Nephron (organoid): ENCODE measurements at regions not wholly inside any gene's neighbourhood (a gene's known extent, or its start where the extent isn't known, plus 50 kb on each side); places are given as distances from the start of the nearest gene placed in this dataset.
"Not testable (repeated sequence)": the region's sequence is repeated elsewhere in the genome, so short reads cannot be mapped to it uniquely, and the experiment has no call there.

Experiments
- H3K27ac Mint-ChIP-seq, 3 experiments: 2 replicates each; pipeline ENCODE4 v1.8.0; 2020; ENCODE audit warnings: mixed read lengths in 3 of 3, mild to moderate bottlenecking in 2 of 3, moderate library complexity in 1 of 3
- H3K27me3 Mint-ChIP-seq: 2 replicates; pipeline ENCODE4 v1.8.0; 2021; ENCODE audit warnings: low read depth, mild to moderate bottlenecking, moderate library complexity, mixed read lengths
- H3K36me3 Mint-ChIP-seq: 2 replicates; pipeline ENCODE4 v1.8.0; 2020; ENCODE audit warnings: low read depth, mixed read lengths
- H3K4me1 Mint-ChIP-seq: 2 replicates; pipeline ENCODE4 v1.8.0; 2020; ENCODE audit warnings: mixed read lengths
- H3K4me3 Mint-ChIP-seq, 3 experiments: 2 replicates each; pipeline ENCODE4 v1.8.0; 2020; ENCODE audit warnings: mild to moderate bottlenecking in 3 of 3, mixed read lengths in 3 of 3, moderate library complexity in 2 of 3
- H3K9me3 Mint-ChIP-seq: 2 replicates; pipeline ENCODE4 v1.8.0; 2020; ENCODE audit warnings: mixed read lengths
- CTCF ChIP-seq, 3 experiments: fragments of 200-600 bp; sonication (generic); IDR thresholded peaks; one replicate each; pipeline ENCODE4 v1.5.0; 2021; ENCODE audit warnings: antibody characterized with exemption in 3 of 3; ENCODE audit not compliant: unreplicated experiment in 3 of 3

- Mint-ChIP-seq H3K4me3 (no peak overlapping the region), H3K27me3 (no peaks in the 10 kb centered on the region), H3K36me3 (no peaks in the 10 kb centered on the region), H3K9me3 (peaks cover 9% of the 10 kb centered on the region), H3K27ac (no peak overlapping the region), H3K4me1 (no peaks in the 10 kb centered on the region)
- TF ChIP-seq CTCF (IDR thresholded peaks at IDR 0.05; ENCODE audit: unreplicated experiment in 3 of 3) = no peak
Observed at GRCh38 chr6:94785514-94785913, 791.8 kb upstream of the MANEA start.

GRCh38 chr6:94785081-94785480 lies 792.3 kb upstream of the MANEA start:
- H3K9me3 Mint-ChIP-seq, H3K36me3 Mint-ChIP-seq, H3K4me1 Mint-ChIP-seq, H3K27me3 Mint-ChIP-seq, H3K4me3 Mint-ChIP-seq, H3K27ac Mint-ChIP-seq: not testable (repeated sequence)

- Mint-ChIP-seq H3K27me3 (no peaks in the 10 kb centered on the region), H3K27ac (no peak overlapping the region), H3K36me3 (no peaks in the 10 kb centered on the region), H3K4me3 (no peak overlapping the region), H3K4me1 (peaks cover 5% of the 10 kb centered on the region), H3K9me3 (no peaks in the 10 kb centered on the region)
- no peak for TF ChIP-seq CTCF (IDR thresholded peaks at IDR 0.05; ENCODE audit: unreplicated experiment in 3 of 3)
Observed at GRCh38 chr6:94769197-94769596, 808.1 kb upstream of the MANEA start.

GRCh38 chr6:94751641-94752329 lies 825.5 kb upstream of the MANEA start:
- H3K4me1 Mint-ChIP-seq = no peaks in the 10 kb centered on the region
- no peak for TF ChIP-seq CTCF (IDR thresholded peaks at IDR 0.05; ENCODE audit: unreplicated experiment in 3 of 3)
- H3K27me3 Mint-ChIP-seq = no peaks in the 10 kb centered on the region
- H3K27ac Mint-ChIP-seq = no peak overlapping the region
- H3K9me3 Mint-ChIP-seq = no peaks in the 10 kb centered on the region
- H3K4me3 Mint-ChIP-seq = no peak overlapping the region
- no peaks in the 10 kb centered on the region for H3K36me3 Mint-ChIP-seq

GRCh38 chr6:94736236-94736635 lies 841.1 kb upstream of the MANEA start:
- Mint-ChIP-seq H3K27ac (no peak overlapping the region), H3K9me3 (no peaks in the 10 kb centered on the region), H3K4me3 (no peak overlapping the region), H3K4me1 (no peaks in the 10 kb centered on the region), H3K36me3 (no peaks in the 10 kb centered on the region), H3K27me3 (no peaks in the 10 kb centered on the region)
- no peak for TF ChIP-seq CTCF (IDR thresholded peaks at IDR 0.05; ENCODE audit: unreplicated experiment in 3 of 3)

GRCh38 chr6:94735270-94735669 lies 842.1 kb upstream of the MANEA start:
- H3K4me1 Mint-ChIP-seq = no peaks in the 10 kb centered on the region
- no peaks in the 10 kb centered on the region for H3K36me3 Mint-ChIP-seq
- no peak for TF ChIP-seq CTCF (IDR thresholded peaks at IDR 0.05; ENCODE audit: unreplicated experiment in 3 of 3)
- H3K9me3 Mint-ChIP-seq = no peaks in the 10 kb centered on the region
- no peak overlapping the region for H3K4me3 Mint-ChIP-seq
- no peak overlapping the region for H3K27ac Mint-ChIP-seq
- H3K27me3 Mint-ChIP-seq = no peaks in the 10 kb centered on the region
